ENCODE measurements at regions not wholly inside any gene's neighbourhood (a gene's known extent, or its start where the extent isn't known, plus 50 kb on each side); places are given as distances from the start of the nearest gene placed in this dataset.

DNA sequence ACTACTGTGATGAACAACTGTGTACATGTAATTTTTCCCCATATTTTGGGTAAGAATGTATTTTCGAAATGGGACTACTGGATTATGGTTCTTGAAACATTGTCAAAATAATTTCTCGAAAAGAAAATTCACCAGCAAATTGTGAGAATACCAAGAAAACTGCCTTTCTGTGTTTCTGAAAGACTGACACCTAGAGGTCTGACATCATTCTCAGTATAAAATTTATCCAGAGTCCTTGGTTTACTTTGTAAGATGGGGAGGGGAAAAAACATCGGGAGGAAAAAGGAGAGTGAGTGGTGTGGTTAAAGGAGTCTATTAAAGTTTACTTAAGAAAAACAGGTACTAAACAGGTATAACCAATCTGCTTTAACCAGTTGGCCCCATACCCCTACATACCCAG, 149.2 kb downstream of the CEP120 start:
- TF ChIP-seq, protein P1, sequence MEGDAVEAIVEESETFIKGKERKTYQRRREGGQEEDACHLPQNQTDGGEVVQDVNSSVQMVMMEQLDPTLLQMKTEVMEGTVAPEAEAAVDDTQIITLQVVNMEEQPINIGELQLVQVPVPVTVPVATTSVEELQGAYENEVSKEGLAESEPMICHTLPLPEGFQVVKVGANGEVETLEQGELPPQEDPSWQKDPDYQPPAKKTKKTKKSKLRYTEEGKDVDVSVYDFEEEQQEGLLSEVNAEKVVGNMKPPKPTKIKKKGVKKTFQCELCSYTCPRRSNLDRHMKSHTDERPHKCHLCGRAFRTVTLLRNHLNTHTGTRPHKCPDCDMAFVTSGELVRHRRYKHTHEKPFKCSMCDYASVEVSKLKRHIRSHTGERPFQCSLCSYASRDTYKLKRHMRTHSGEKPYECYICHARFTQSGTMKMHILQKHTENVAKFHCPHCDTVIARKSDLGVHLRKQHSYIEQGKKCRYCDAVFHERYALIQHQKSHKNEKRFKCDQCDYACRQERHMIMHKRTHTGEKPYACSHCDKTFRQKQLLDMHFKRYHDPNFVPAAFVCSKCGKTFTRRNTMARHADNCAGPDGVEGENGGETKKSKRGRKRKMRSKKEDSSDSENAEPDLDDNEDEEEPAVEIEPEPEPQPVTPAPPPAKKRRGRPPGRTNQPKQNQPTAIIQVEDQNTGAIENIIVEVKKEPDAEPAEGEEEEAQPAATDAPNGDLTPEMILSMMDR (IDR thresholded peaks at IDR 0.05; ENCODE audit: control extremely low read depth in 1 of 3, insufficient read depth in 1 of 3, low read depth in 1 of 3, low read length in 3 of 3), result no peak
- TF ChIP-seq, protein P2, sequence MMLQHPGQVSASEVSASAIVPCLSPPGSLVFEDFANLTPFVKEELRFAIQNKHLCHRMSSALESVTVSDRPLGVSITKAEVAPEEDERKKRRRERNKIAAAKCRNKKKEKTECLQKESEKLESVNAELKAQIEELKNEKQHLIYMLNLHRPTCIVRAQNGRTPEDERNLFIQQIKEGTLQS (IDR thresholded peaks at IDR 0.05; ENCODE audit: insufficient read depth, low read depth, low read length), result no peak
